Activated CD4-positive, alpha-beta memory T cell treated with anti-CD3 and anti-CD28 coated beads for 36 hours (primary cell): ENCODE measurements at regions not wholly inside any gene's neighbourhood (a gene's known extent, or its start where the extent isn't known, plus 50 kb on each side); places are given as distances from the start of the nearest gene placed in this dataset.
"Not testable (repeated sequence)": the region's sequence is repeated elsewhere in the genome, so short reads cannot be mapped to it uniquely, and the experiment has no call there.

Source experiments
- CTCF ChIA-PET: fragments of 350-600 bp; sonication (Branson Sonifier 250); formaldehyde crosslinking; loops from one replicate; lab custom pipeline; 2021; ENCODE audit warnings: antibody characterized with exemption, inconsistent platforms; lab: Charles Lee
- POLR2A ChIA-PET: fragments of 350-600 bp; sonication (Branson Sonifier 250); formaldehyde crosslinking; loops from one replicate; lab custom pipeline; 2021; ENCODE audit warnings: antibody characterized with exemption; lab: Charles Lee
- DNase-seq: peaks from one replicate; pipeline ENCODE4 v3.0.0-alpha.2; 2020
- H3K27ac Mint-ChIP-seq: one replicate; pipeline ENCODE4 v1.8.0; 2021; ENCODE audit warnings: mixed read lengths
- H3K27me3 Mint-ChIP-seq: one replicate; pipeline ENCODE4 v1.8.0; 2021; ENCODE audit warnings: mixed read lengths
- H3K36me3 Mint-ChIP-seq: one replicate; pipeline ENCODE4 v1.8.0; 2021; ENCODE audit warnings: mixed read lengths
- H3K4me1 Mint-ChIP-seq: one replicate; pipeline ENCODE4 v1.8.0; 2021; ENCODE audit warnings: low read depth, mixed read lengths
- H3K4me3 Mint-ChIP-seq: one replicate; pipeline ENCODE4 v1.8.0; 2021; ENCODE audit warnings: mild to moderate bottlenecking, mixed read lengths
- H3K9me3 Mint-ChIP-seq: one replicate; pipeline ENCODE4 v1.8.0; 2021; ENCODE audit warnings: mixed read lengths
- intact Hi-C: fragments of 100-400 bp; cut with micrococcal nuclease; formaldehyde crosslinking; loops from one replicate; pipeline ENCODE4 v1.15.1; 2023

- H3K4me1 Mint-ChIP-seq, result peaks cover 29% of the 10 kb centered on the region
- H3K36me3 Mint-ChIP-seq, result no peaks in the 10 kb centered on the region
- H3K4me3 Mint-ChIP-seq, result no peak overlapping the region
- no peaks in the 10 kb centered on the region for H3K9me3 Mint-ChIP-seq
- H3K27me3 Mint-ChIP-seq, result no peaks in the 10 kb centered on the region
- no peak for DNase-seq
- intact Hi-C loops, result no loop called here
- no peak overlapping the region for H3K27ac Mint-ChIP-seq
- CTCF ChIA-PET, result interaction anchor here (0.7 to 2.5 kb wide), 4 partner anchors 36 to 153 kb away, joined by 3 to 16 read pairs (median 4); no protein-coding TSS in a partner anchor
- POLR2A ChIA-PET, result no interaction called here
Measured at GRCh38 chr7:142668495-142668894, 80.8 kb upstream of the PRSS1 start.

GRCh38 chr7:142657376-142657775 is 91.9 kb upstream of the PRSS1 start:
- Mint-ChIP-seq H3K27ac (no peak overlapping the region), H3K4me1 (no peaks in the 10 kb centered on the region), H3K36me3 (no peaks in the 10 kb centered on the region), H3K4me3 (no peak overlapping the region), H3K9me3 (no peaks in the 10 kb centered on the region), H3K27me3 (no peaks in the 10 kb centered on the region)
- intact Hi-C loops, result no loop called here
- CTCF ChIA-PET, result interaction anchor here (1.9 kb wide), 1 partner anchor 126 kb away, joined by 7 read pairs; no protein-coding TSS in a partner anchor
- POLR2A ChIA-PET, result no interaction called here
- DNase-seq, result no peak

GRCh38 chr7:142654398-142654797 is 94.9 kb upstream of the PRSS1 start:
- Mint-ChIP-seq H3K36me3 (no peaks in the 10 kb centered on the region), H3K4me1 (peaks cover 2% of the 10 kb centered on the region)
- intact Hi-C loops, result no loop called here

GRCh38 chr7:142647749-142648148 is 101.5 kb upstream of the PRSS1 start:
- ChIA-PET POLR2A (no interaction called here), CTCF (no interaction called here)
- H3K9me3 Mint-ChIP-seq, result no peaks in the 10 kb centered on the region
- H3K27me3 Mint-ChIP-seq, result peaks cover 5% of the 10 kb centered on the region
- DNase-seq, result no peak
- no peaks in the 10 kb centered on the region for H3K36me3 Mint-ChIP-seq
- H3K4me1 Mint-ChIP-seq, result peaks cover 5% of the 10 kb centered on the region
- H3K27ac Mint-ChIP-seq, result no peak overlapping the region
- intact Hi-C loops, result no loop called here
- H3K4me3 Mint-ChIP-seq, result no peak overlapping the region

More at GRCh38 chr7:142654398-142654797, 94.9 kb upstream of the PRSS1 start:
- Mint-ChIP-seq H3K27ac (no peak overlapping the region), H3K4me3 (no peak overlapping the region), H3K27me3 (no peaks in the 10 kb centered on the region), H3K9me3 (no peaks in the 10 kb centered on the region)
- POLR2A ChIA-PET, result no interaction called here
- no peak for DNase-seq
- CTCF ChIA-PET, result interaction anchor here (0.6 to 1.4 kb wide), 3 partner anchors 129 to 157 kb away, joined by 3 to 5 read pairs (median 3); no protein-coding TSS in a partner anchor

GRCh38 chr7:142646386-142647140 is 102.7 kb upstream of the PRSS1 start:
- Mint-ChIP-seq H3K9me3 (no peaks in the 10 kb centered on the region), H3K4me1 (peaks cover 5% of the 10 kb centered on the region), H3K27ac (peak overlapping the region; percentile 60), H3K4me3 (peak overlapping the region; percentile 51), H3K27me3 (peaks cover 7% of the 10 kb centered on the region), H3K36me3 (no peaks in the 10 kb centered on the region)
- DNase-seq, result no peak
- POLR2A ChIA-PET, result interaction anchor here (1.7 kb wide), 1 partner anchor 10 kb away, joined by 3 read pairs; no protein-coding TSS in a partner anchor
- CTCF ChIA-PET, result interaction anchor here (1.1 to 2.0 kb wide), 3 partner anchors 9 to 18 kb away, joined by 3 to 5 read pairs (median 4); no protein-coding TSS in a partner anchor
- intact Hi-C loops, result no loop called here

GRCh38 chr7:142645777-142646176 is 103.5 kb upstream of the PRSS1 start:
- POLR2A ChIA-PET, result interaction anchor here (1.7 kb wide), 1 partner anchor 9 kb away, joined by 3 read pairs; no protein-coding TSS in a partner anchor
- H3K9me3 Mint-ChIP-seq, result no peaks in the 10 kb centered on the region
- H3K27ac Mint-ChIP-seq, result peak overlapping the region; percentile 60
- no peak for DNase-seq
- CTCF ChIA-PET, result interaction anchor here (1.1 to 2.0 kb wide), 3 partner anchors 9 to 17 kb away, joined by 3 to 5 read pairs (median 4); no protein-coding TSS in a partner anchor
- H3K27me3 Mint-ChIP-seq, result peaks cover 7% of the 10 kb centered on the region
- no peaks in the 10 kb centered on the region for H3K36me3 Mint-ChIP-seq
- peak overlapping the region; percentile 51 for H3K4me3 Mint-ChIP-seq
- intact Hi-C loops, result no loop called here
- H3K4me1 Mint-ChIP-seq, result peaks cover 5% of the 10 kb centered on the region

- ChIA-PET POLR2A (no interaction called here), CTCF (interaction anchor here (0.7 to 1.1 kb wide), 3 partner anchors 16 to 573 kb away, joined by 3 read pairs; no protein-coding TSS in a partner anchor)
- Mint-ChIP-seq H3K4me1 (peaks cover 6% of the 10 kb centered on the region), H3K27ac (peak overlapping the region; percentile 69), H3K27me3 (peaks cover 7% of the 10 kb centered on the region), H3K9me3 (no peaks in the 10 kb centered on the region), H3K36me3 (no peaks in the 10 kb centered on the region), H3K4me3 (no peak overlapping the region)
- intact Hi-C loops, result no loop called here
- DNase-seq, result no peak
Measured at GRCh38 chr7:142642316-142642715, 107.0 kb upstream of the PRSS1 start.

- H3K36me3 Mint-ChIP-seq, H3K27me3 Mint-ChIP-seq, DNase-seq, POLR2A ChIA-PET, H3K27ac Mint-ChIP-seq, H3K4me1 Mint-ChIP-seq, H3K4me3 Mint-ChIP-seq, intact Hi-C loops, H3K9me3 Mint-ChIP-seq, CTCF ChIA-PET: not testable (repeated sequence)
Measured at GRCh38 chr7:142641252-142641651, 108.0 kb upstream of the PRSS1 start.

- peak overlapping the region; percentile 23 for H3K27ac Mint-ChIP-seq
- H3K4me1 Mint-ChIP-seq, result peaks cover 6% of the 10 kb centered on the region
- intact Hi-C loops, result loop anchor here (5.0 to 10.0 kb wide), 2 partner anchors 74 to 576 kb away; no protein-coding TSS in a partner anchor
- POLR2A ChIA-PET, result no interaction called here
- CTCF ChIA-PET, result no interaction called here
- H3K27me3 Mint-ChIP-seq, result peaks cover 5% of the 10 kb centered on the region
- no peak for DNase-seq
- no peaks in the 10 kb centered on the region for H3K36me3 Mint-ChIP-seq
- no peaks in the 10 kb centered on the region for H3K9me3 Mint-ChIP-seq
- H3K4me3 Mint-ChIP-seq, result peak overlapping the region; percentile 5
Measured at GRCh38 chr7:142638581-142638980, 110.7 kb upstream of the PRSS1 start.

GRCh38 chr7:142637240-142637639 is 112.0 kb upstream of the PRSS1 start:
- Mint-ChIP-seq H3K27me3 (no peaks in the 10 kb centered on the region), H3K27ac (peak overlapping the region; percentile 95), H3K4me1 (peaks cover 3% of the 10 kb centered on the region), H3K9me3 (no peaks in the 10 kb centered on the region), H3K4me3 (peak overlapping the region; percentile 85), H3K36me3 (no peaks in the 10 kb centered on the region)
- POLR2A ChIA-PET, result interaction anchor here (0.9 to 2.8 kb wide), 7 partner anchors 9 to 175 kb away, joined by 3 to 26 read pairs (median 6); no protein-coding TSS in a partner anchor
- peak; percentile 13 for DNase-seq
- intact Hi-C loops, result loop anchor here (2.0 to 10.0 kb wide), 3 partner anchors 75 to 578 kb away; no protein-coding TSS in a partner anchor
- CTCF ChIA-PET, result interaction anchor here (0.8 to 4.2 kb wide), 7 partner anchors 9 to 578 kb away, joined by 3 to 37 read pairs (median 5); no protein-coding TSS in a partner anchor

- DNase-seq, result peak; percentile 61
- H3K27ac Mint-ChIP-seq, result peak overlapping the region; percentile 95
- H3K36me3 Mint-ChIP-seq, result no peaks in the 10 kb centered on the region
- H3K9me3 Mint-ChIP-seq, result no peaks in the 10 kb centered on the region
- peaks cover 6% of the 10 kb centered on the region for H3K4me1 Mint-ChIP-seq
- ChIA-PET CTCF (interaction anchor here (0.8 to 4.2 kb wide), 7 partner anchors 9 to 579 kb away, joined by 3 to 37 read pairs (median 5); no protein-coding TSS in a partner anchor), POLR2A (interaction anchor here (0.9 to 2.8 kb wide), 7 partner anchors 9 to 175 kb away, joined by 3 to 26 read pairs (median 6); no protein-coding TSS in a partner anchor)
- peak overlapping the region; percentile 85 for H3K4me3 Mint-ChIP-seq
- no peaks in the 10 kb centered on the region for H3K27me3 Mint-ChIP-seq
- intact Hi-C loops, result loop anchor here (2.0 to 10.0 kb wide), 3 partner anchors 76 to 578 kb away; no protein-coding TSS in a partner anchor
Measured at GRCh38 chr7:142636751-142637150, 112.5 kb upstream of the PRSS1 start.

- not testable (repeated sequence) for H3K27me3 Mint-ChIP-seq, H3K4me3 Mint-ChIP-seq, H3K9me3 Mint-ChIP-seq, DNase-seq, H3K4me1 Mint-ChIP-seq, H3K36me3 Mint-ChIP-seq
- CTCF ChIA-PET, result interaction anchor here (0.8 to 4.2 kb wide), 5 partner anchors 31 to 176 kb away, joined by 3 to 37 read pairs (median 4); no protein-coding TSS in a partner anchor
- POLR2A ChIA-PET, result interaction anchor here (1.3 to 2.8 kb wide), 3 partner anchors 149 to 173 kb away, joined by 7 to 26 read pairs (median 16); no protein-coding TSS in a partner anchor
- intact Hi-C loops, result loop anchor here (2.0 to 10.0 kb wide), 3 partner anchors 76 to 579 kb away; no protein-coding TSS in a partner anchor
- peak overlapping the region; percentile 65 for H3K27ac Mint-ChIP-seq
Measured at GRCh38 chr7:142636107-142636506, 113.2 kb upstream of the PRSS1 start.
